HepG2 (cell line): ENCODE measurements at regions not wholly inside any gene's neighbourhood (a gene's known extent, or its start where the extent isn't known, plus 50 kb on each side); places are given as distances from the start of the nearest gene placed in this dataset.

Source experiments
- ATAC-seq: fragments of 200-7000 bp; cut with Tn5 transposase; 3 replicates; pipeline ENCODE4 v1.9.1; 2020; ENCODE audit warnings: mild to moderate bottlenecking, moderate library complexity
- BruUV-seq: library from RNA; stranded (reverse); fragments of 400-500 nt; replicated peaks from 2 replicates; lab custom pipeline; 2021; lab: Mats Ljungman, UMichigan
- CTCF ChIA-PET: fragments of 300-600 bp; formaldehyde crosslinking; extraction: SDS; loops from one replicate; lab custom pipeline; 2021; ENCODE audit warnings: low total read pairs, inconsistent platforms, low intra/inter-chr PET ratio; lab: Yijun Ruan, JAX
- POLR2A ChIA-PET: fragments of 350-600 bp; sonication (Branson Sonifier 250); formaldehyde crosslinking; loops from one replicate; lab custom pipeline; 2020; ENCODE audit warnings: antibody characterized with exemption, inconsistent platforms; lab: Yijun Ruan, JAX
- DNase-seq: peaks from one replicate; pipeline ENCODE4 v3.0.0-alpha.2; 2015; ENCODE audit warnings: low spot score
- FAIRE-seq: peaks from 3 replicates; lab custom pipeline; 2011; peaks lifted over from hg19 to GRCh38; lab: Jason Lieb, UNC
- H2AFZ ChIP-seq: one replicate; pipeline ENCODE4 v1.6.1; 2011; ENCODE audit warnings: low read length, inconsistent platforms
- H3K27ac ChIP-seq: fragments of 300-600 bp; 3 replicates; pipeline ENCODE4 v1.8.0; 2011; ENCODE audit warnings: mixed run types, mild to moderate bottlenecking, mixed read lengths, low read length, inconsistent platforms; ENCODE audit not compliant: insufficient read depth; ENCODE audit errors: extremely low read length
- H3K27me3 ChIP-seq, 2 experiments: fragments of 200-600 bp in 1 of 2; 2 replicates in 1 of 2; 3 replicates in 1 of 2; pipeline versions ENCODE4 v1.6.0 to v1.8.0; 2011; ENCODE audit warnings: low read length in 2 of 2, mild to moderate bottlenecking in 2 of 2, moderate library complexity in 2 of 2, inconsistent platforms in 1 of 2; ENCODE audit not compliant: insufficient read depth in 2 of 2, control insufficient read depth in 1 of 2
- H3K36me3 ChIP-seq, 2 experiments: fragments of 200-600 bp in 1 of 2; replicated peaks in 1 of 2; 2 replicates in 1 of 2; 3 replicates in 1 of 2; pipeline versions ENCODE4 v1.5.1 to v1.8.0; 2011; ENCODE audit warnings: low read length in 2 of 2, inconsistent platforms in 1 of 2; ENCODE audit not compliant: insufficient read depth in 2 of 2, control insufficient read depth in 1 of 2
- H3K4me1 ChIP-seq: 2 replicates; pipeline ENCODE4 v1.5.1; 2012; ENCODE audit warnings: low read length, inconsistent platforms; ENCODE audit not compliant: insufficient read depth
- H3K4me2 ChIP-seq: 2 replicates; pipeline ENCODE4 v1.6.0; 2011; ENCODE audit warnings: low read depth, low read length, inconsistent platforms
- H3K4me3 ChIP-seq, 3 experiments: fragments of 200-600 bp in 1 of 3; sonication (generic), shearing (Covaris generic) in 1 of 3; replicated peaks in 1 of 3; 2 replicates each; pipeline ENCODE4 v1.5.1; 2011 to 2016; ENCODE audit warnings: low read length in 3 of 3, inconsistent platforms in 2 of 3, low read depth in 2 of 3, mild to moderate bottlenecking in 2 of 3, control low read depth in 1 of 3, mixed read lengths in 1 of 3; ENCODE audit not compliant: insufficient read depth in 1 of 3
- H3K79me2 ChIP-seq: one replicate; pipeline ENCODE4 v1.6.1; 2011; ENCODE audit warnings: low read length, inconsistent platforms; ENCODE audit not compliant: insufficient read depth
- H3K9ac ChIP-seq: 2 replicates; pipeline ENCODE4 v1.6.0; 2011; ENCODE audit warnings: mild to moderate bottlenecking, low read depth, low read length, inconsistent platforms; ENCODE audit not compliant: insufficient read depth
- H3K9me3 ChIP-seq: 2 replicates; pipeline ENCODE4 v1.5.1; 2012; ENCODE audit warnings: mild to moderate bottlenecking, low read length
- H4K20me1 ChIP-seq: 2 replicates; pipeline ENCODE4 v1.6.0; 2011; ENCODE audit warnings: inconsistent platforms, mild to moderate bottlenecking, low read length, moderate library complexity; ENCODE audit not compliant: insufficient read depth
- BHLHE40 ChIP-seq: IDR thresholded peaks from 2 replicates; pipeline ENCODE4 v1.6.1; 2011; ENCODE audit warnings: low read length, improper control_type of control experiment
- MXI1 ChIP-seq: IDR thresholded peaks from 3 replicates; pipeline ENCODE4 v1.6.1; 2012; ENCODE audit warnings: low read depth, low read length, inconsistent platforms, borderline replicate concordance
- NFYB ChIP-seq: sonication (generic); formaldehyde crosslinking; IDR thresholded peaks from 2 replicates; pipeline ENCODE4 v1.4.0; 2020; ENCODE audit warnings: missing genetic modification reagents
- RAD51 ChIP-seq: fragments of 450-650 bp; IDR thresholded peaks from 2 replicates; pipeline ENCODE4 v1.6.1; 2016; ENCODE audit warnings: borderline replicate concordance
- ZNF674 ChIP-seq: sonication (generic); formaldehyde crosslinking; IDR thresholded peaks from 2 replicates; pipeline ENCODE4 v1.5.0; 2020; ENCODE audit warnings: low read depth, mild to moderate bottlenecking, missing genetic modification reagents
- WGBS: methylation state at CpG from one replicate; pipeline ENCODE4 v1.1.6; 2017; ENCODE audit warnings: low lambda C conversion rate; 5-methylcytosine and 5-hydroxymethylcytosine counted together
- in situ Hi-C: cut with HindIII; loops from 2 replicates; pipeline ENCODE4 v1.10.0; 2017; ENCODE audit warnings: low pct_unique_long_range_greater_than_20kb; ENCODE audit not compliant: extremely low pct_ligation_motif_present
- intact Hi-C: fragments of 100-400 bp; cut with micrococcal nuclease; formaldehyde crosslinking; loops from one replicate; pipeline ENCODE4 v1.10.0; 2022; ENCODE audit not compliant: unreplicated experiment

DNA sequence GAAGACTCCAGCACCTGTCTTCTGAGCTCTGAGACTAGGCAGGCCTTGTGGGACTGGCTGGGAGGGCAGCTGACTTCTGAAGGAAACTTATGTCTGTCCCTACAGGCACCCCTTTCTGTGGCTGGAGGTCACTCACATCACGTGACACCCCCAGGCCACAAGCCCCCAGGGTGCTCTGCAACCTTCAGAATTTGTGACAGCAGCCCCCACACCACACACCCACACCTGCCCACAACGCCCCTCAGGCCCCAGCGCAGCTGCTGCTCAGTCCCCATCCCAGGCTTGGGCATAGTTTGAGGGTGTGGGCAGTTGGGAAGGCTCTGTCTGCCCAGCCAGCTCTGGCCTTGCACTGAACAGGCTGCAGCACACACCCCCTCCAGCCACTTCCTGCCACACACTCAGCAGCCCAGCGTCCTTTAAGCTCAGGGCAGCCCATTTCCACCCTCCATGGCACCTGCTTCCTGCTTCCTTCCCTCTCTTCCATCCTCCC lies 80.0 kb upstream of the UNC5B start:
- H4K20me1 ChIP-seq, result no peaks in the 10 kb centered on the region
- intact Hi-C loops (no loop called here), in situ Hi-C loops (no loop called here)
- TF ChIP-seq RAD51 (peak; percentile 73; the same call in 1 of the 2 replicates), ZNF674 (CRISPR knock-in tag) (no peak)
- H3K4me1 ChIP-seq, result no peaks in the 10 kb centered on the region
- no peaks in the 10 kb centered on the region for H3K79me2 ChIP-seq
- H3K36me3 ChIP-seq, result no peaks in the 10 kb centered on the region
- no peak overlapping the region for H3K27ac ChIP-seq
- no peak overlapping the region for H2AFZ ChIP-seq
- no peak for ATAC-seq
- FAIRE-seq, result no peak
- no peak overlapping the region for H3K9ac ChIP-seq
- ChIA-PET POLR2A (no interaction called here), CTCF (no interaction called here)
- 0% methylated on average over 2 of the region's 4 CpGs for WGBS
- no TSS peak for BruUV-seq
- DNase-seq, result no peak
- no peak overlapping the region for H3K4me2 ChIP-seq
- H3K4me3 ChIP-seq, result no peak overlapping the region
- H3K9me3 ChIP-seq, result no peaks in the 10 kb centered on the region
- peaks cover 7 to 39% of the 10 kb centered on the region in 2 experiments; a peak in 4 of 5 replicates for H3K27me3 ChIP-seq

DNA sequence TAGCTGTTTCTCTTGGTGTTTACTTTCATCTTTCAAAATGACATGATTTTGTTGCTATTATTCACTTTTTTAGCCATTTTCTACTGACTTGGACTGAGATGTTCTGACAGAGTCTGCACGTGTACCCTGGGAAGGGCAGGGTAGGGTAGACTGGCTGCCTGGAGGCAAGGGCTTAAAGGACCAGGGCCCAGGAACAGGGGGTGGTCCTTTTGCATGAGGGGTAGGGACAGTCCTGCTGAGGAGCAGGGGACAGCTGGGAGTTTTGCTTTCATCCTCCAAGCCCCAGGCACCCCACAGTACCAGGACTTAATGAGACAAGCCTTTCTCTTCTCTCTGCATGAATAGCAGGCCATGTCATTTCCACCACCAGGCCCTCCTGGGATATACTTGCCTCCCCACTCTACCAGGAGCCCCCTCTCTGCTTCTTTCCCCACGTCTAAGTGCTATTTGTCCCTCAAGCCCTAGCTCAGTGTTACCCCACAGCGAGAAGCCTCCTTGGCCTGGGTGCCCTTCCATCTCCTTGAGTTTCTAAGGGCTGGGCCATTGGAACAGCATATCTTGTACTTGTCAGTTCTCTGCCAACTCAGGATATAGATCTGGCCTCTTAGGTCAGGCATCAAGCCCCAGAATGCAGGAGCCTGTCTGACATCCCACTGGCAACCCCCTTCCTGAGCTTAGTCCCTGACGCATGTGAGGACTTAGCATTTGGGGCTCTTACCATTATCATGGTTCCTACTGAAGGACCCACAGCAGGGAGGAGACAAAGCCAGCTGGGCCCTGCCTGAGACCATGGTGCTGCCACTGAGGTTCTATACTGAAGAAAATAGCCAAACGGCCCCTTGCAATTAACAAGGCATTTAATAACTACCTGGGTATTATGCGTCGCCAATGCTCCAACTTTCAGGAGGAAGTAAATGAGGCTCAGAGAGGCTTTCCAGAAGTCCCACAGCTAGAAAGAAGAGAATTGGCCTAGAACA lies 78.4 kb upstream of the UNC5B start:
- Histone ChIP-seq H2AFZ (no peak overlapping the region), H3K9me3 (no peaks in the 10 kb centered on the region), H3K4me1 (no peaks in the 10 kb centered on the region), H3K27ac (no peak overlapping the region), H3K9ac (no peak overlapping the region), H4K20me1 (no peaks in the 10 kb centered on the region), H3K79me2 (no peaks in the 10 kb centered on the region), H3K36me3 (no peaks in the 10 kb centered on the region), H3K27me3 (peaks cover 8 to 41% of the 10 kb centered on the region in 2 experiments; a peak in 4 of 5 replicates), H3K4me3 (no peak overlapping the region), H3K4me2 (no peak overlapping the region)
- intact Hi-C loops, result no loop called here
- no peak for FAIRE-seq
- POLR2A ChIA-PET, result no interaction called here
- no TSS peak for BruUV-seq
- TF ChIP-seq MXI1 (no peak), NFYB (no peak), BHLHE40 (no peak)
- 43% methylated on average over 6 of the region's 7 CpGs for WGBS
- in situ Hi-C loops, result no loop called here
- CTCF ChIA-PET, result no interaction called here
- no peak for ATAC-seq
- DNase-seq, result no peak
